Endothelial cell of umbilical vein (primary cell): ENCODE measurements at regions not wholly inside any gene's neighbourhood (a gene's known extent, or its start where the extent isn't known, plus 50 kb on each side); places are given as distances from the start of the nearest gene placed in this dataset.

Source experiments
- BruUV-seq: library from RNA; stranded (reverse); fragments of 400-500 nt; replicated peaks from 2 replicates; lab custom pipeline; 2021; lab: Mats Ljungman, UMichigan
- CTCF ChIA-PET: fragments of 300-600, 350-600 bp; sonication (Branson Sonifier 250); formaldehyde crosslinking; loops from one replicate; lab custom pipeline; 2021; ENCODE audit warnings: antibody characterized with exemption, inconsistent platforms; lab: Charles Lee
- POLR2A ChIA-PET: fragments of 300-600, 350-600 bp; sonication (Branson Sonifier 250); formaldehyde crosslinking; loops from one replicate; lab custom pipeline; 2021; ENCODE audit warnings: antibody characterized with exemption, inconsistent platforms; lab: Charles Lee
- DNase-seq: peaks from one replicate; pipeline ENCODE4 v3.0.0-alpha.2; 2011; ENCODE audit warnings: low read depth, low spot score
- FAIRE-seq: peaks from 2 replicates; lab custom pipeline; 2011; peaks lifted over from hg19 to GRCh38; lab: Jason Lieb, UNC
- H2AFZ ChIP-seq: 2 replicates; pipeline ENCODE4 v1.6.0; 2012; ENCODE audit warnings: low read depth, low read length, control low read depth, inconsistent platforms
- H3K27ac ChIP-seq: 2 replicates; pipeline ENCODE4 v1.5.1; 2011; ENCODE audit warnings: low read depth, mild to moderate bottlenecking, control low read depth, low read length, moderate library complexity; ENCODE audit not compliant: insufficient read depth
- H3K27me3 ChIP-seq, 2 experiments: 2 replicates each; pipeline versions ENCODE4 v1.6.0 to v1.6.1; 2011; ENCODE audit warnings: low read length in 2 of 2, mixed read lengths in 1 of 2; ENCODE audit not compliant: control insufficient read depth in 2 of 2, insufficient read depth in 2 of 2
- H3K36me3 ChIP-seq, 2 experiments: 2 replicates in 1 of 2; 3 replicates in 1 of 2; pipeline ENCODE4 v1.5.1; 2011; ENCODE audit warnings: low read length in 2 of 2, mild to moderate bottlenecking in 1 of 2, moderate library complexity in 1 of 2; ENCODE audit not compliant: control insufficient read depth in 2 of 2, insufficient read depth in 2 of 2; ENCODE audit errors: extremely low read depth in 1 of 2
- H3K4me1 ChIP-seq: 3 replicates; pipeline ENCODE4 v1.5.1; 2011; ENCODE audit warnings: mild to moderate bottlenecking, low read length; ENCODE audit not compliant: control insufficient read depth, insufficient read depth; ENCODE audit errors: extremely low read depth
- H3K4me2 ChIP-seq: 2 replicates; pipeline ENCODE4 v1.6.1; 2011; ENCODE audit warnings: low read length, control low read depth, mixed read lengths; ENCODE audit not compliant: insufficient read depth
- H3K4me3 ChIP-seq, 3 experiments: fragments of 200-600 bp in 1 of 3; sonication (generic), shearing (Covaris generic) in 1 of 3; replicated peaks in 1 of 3; 2 replicates each; pipeline ENCODE4 v1.5.1; 2011 to 2016; ENCODE audit warnings: control low read depth in 3 of 3, low read length in 3 of 3, mild to moderate bottlenecking in 2 of 3, inconsistent platforms in 1 of 3, low read depth in 1 of 3, moderate library complexity in 1 of 3; ENCODE audit not compliant: insufficient read depth in 1 of 3
- H3K79me2 ChIP-seq: 2 replicates; pipeline ENCODE4 v1.6.0; 2012; ENCODE audit warnings: low read length, inconsistent platforms; ENCODE audit not compliant: control insufficient read depth, insufficient read depth
- H3K9ac ChIP-seq: replicated peaks from 2 replicates; pipeline ENCODE3; 2011; ENCODE audit warnings: low read length, control low read depth; ENCODE audit not compliant: insufficient read depth; ENCODE audit errors: extremely low read depth
- H3K9me1 ChIP-seq: replicated peaks from 3 replicates; pipeline ENCODE4 v1.6.0; 2011; ENCODE audit warnings: mild to moderate bottlenecking, low read length; ENCODE audit not compliant: control insufficient read depth, insufficient read depth; ENCODE audit errors: extremely low read depth
- H3K9me3 ChIP-seq: replicated peaks from 2 replicates; pipeline ENCODE4 v1.5.1; 2012; ENCODE audit warnings: low read length, inconsistent platforms; ENCODE audit not compliant: control insufficient read depth, insufficient read depth
- H4K20me1 ChIP-seq: replicated peaks from 2 replicates; pipeline ENCODE3; 2011; ENCODE audit warnings: mild to moderate bottlenecking, low read length; ENCODE audit not compliant: control insufficient read depth, insufficient read depth; ENCODE audit errors: extremely low read depth
- EZH2 ChIP-seq: IDR thresholded peaks from 2 replicates; pipeline ENCODE4 v1.6.1; 2012; ENCODE audit warnings: borderline replicate concordance, low read depth, mild to moderate bottlenecking, moderate library complexity, low read length, inconsistent platforms; ENCODE audit not compliant: severe bottlenecking
- FOS ChIP-seq: IDR thresholded peaks from 2 replicates; pipeline ENCODE4 v1.6.1; 2011; ENCODE audit warnings: mild to moderate bottlenecking, low read length, moderate library complexity, borderline replicate concordance; ENCODE audit not compliant: insufficient read depth
- GATA2 ChIP-seq: IDR thresholded peaks from 2 replicates; pipeline ENCODE4 v1.7.0; 2011; ENCODE audit warnings: low read depth, mild to moderate bottlenecking, moderate library complexity, mixed read lengths, low read length; ENCODE audit not compliant: insufficient read length, insufficient read depth
- JUN ChIP-seq: IDR thresholded peaks from 2 replicates; pipeline ENCODE4 v1.6.1; 2011; ENCODE audit warnings: borderline replicate concordance, low read depth; ENCODE audit not compliant: insufficient read length, insufficient read depth
- MYC ChIP-seq: IDR thresholded peaks from one replicate; pipeline ENCODE4 v1.6.1; 2011; ENCODE audit warnings: mild to moderate bottlenecking, low read depth, low read length
- POLR2A ChIP-seq: IDR thresholded peaks from 2 replicates; pipeline ENCODE4 v1.6.1; 2012; ENCODE audit warnings: low read depth, mild to moderate bottlenecking, control low read depth, low read length
- POLR2AphosphoS5 ChIP-seq: IDR thresholded peaks from 2 replicates; pipeline ENCODE4 v1.6.1; 2012; ENCODE audit warnings: low read depth, mild to moderate bottlenecking, control low read depth, low read length, moderate library complexity; ENCODE audit not compliant: insufficient read depth
- dilution Hi-C: fragments of 300-500 bp; cut with MboI; formaldehyde crosslinking; loops from one replicate; pipeline ENCODE4 v1.15.0; 2019; ENCODE audit warnings: low sequenced_read_pairs; ENCODE audit not compliant: extremely low pct_ligation_motif_present
- intact Hi-C: fragments of 100-400 bp; cut with micrococcal nuclease; formaldehyde crosslinking; loops from one replicate; pipeline ENCODE4 v1.10.0; 2022
- TF ChIP-seq, protein P1 (sequence below): IDR thresholded peaks from 2 replicates; pipeline ENCODE4 v1.6.1; 2011; ENCODE audit not compliant: insufficient read depth, insufficient read length
- TF ChIP-seq, protein P2 (sequence below), 2 donors: IDR thresholded peaks; 1 replicate in 1 of 2; 2 replicates in 1 of 2; pipeline ENCODE4 v1.5.1; 2011; ENCODE audit warnings: low read length in 2 of 2, mild to moderate bottlenecking in 2 of 2, moderate library complexity in 2 of 2, control low read depth in 1 of 2, inconsistent platforms in 1 of 2, low read depth in 1 of 2; ENCODE audit not compliant: insufficient read depth in 1 of 2; ENCODE audit errors: extremely low read depth in 1 of 2

DNA sequence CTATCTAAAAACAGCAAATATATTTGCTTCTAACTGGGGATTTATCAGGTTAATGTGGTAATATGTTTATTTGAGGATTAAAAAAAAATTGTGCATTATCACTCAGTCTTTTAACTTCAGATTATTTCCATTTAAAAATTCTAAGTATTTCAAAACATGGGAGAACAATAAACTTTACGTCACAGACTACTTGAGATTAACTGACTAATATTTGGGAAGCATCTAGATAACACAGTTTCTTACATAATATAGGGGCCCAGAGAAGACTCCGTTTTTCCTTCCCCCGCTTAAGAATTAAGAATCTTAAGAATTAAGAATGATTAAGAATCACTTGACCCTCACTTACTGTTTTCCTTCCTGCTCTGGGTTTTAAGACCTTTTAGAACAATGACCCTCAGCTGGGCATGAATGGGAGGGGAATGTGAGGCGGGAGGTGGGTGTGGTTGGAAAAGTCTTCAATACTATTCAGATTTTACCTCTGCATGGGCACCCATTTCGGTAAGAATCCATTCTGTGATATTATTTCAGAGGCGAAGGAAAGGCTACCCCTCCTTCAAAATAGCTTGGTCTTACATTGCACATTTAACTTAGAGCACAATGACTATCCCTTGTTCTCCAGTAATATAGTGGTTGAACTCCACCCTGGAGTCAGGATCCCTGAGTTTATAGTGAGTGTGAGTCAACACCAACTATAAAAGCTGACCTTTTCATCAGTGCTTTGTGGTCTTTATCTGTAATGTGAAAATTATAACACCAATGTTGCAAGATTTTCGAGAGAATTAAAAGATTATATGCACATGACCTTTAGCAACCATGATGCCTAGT is 821.3 kb downstream of the USP25 start:
- FAIRE-seq (peak; percentile 28), DNase-seq (peak; percentile 54)
- Histone ChIP-seq H3K9me3 (no peaks in the 10 kb centered on the region), H3K9ac (peak overlapping the region; percentile 37), H3K4me2 (peak overlapping the region; percentile 75), H3K27me3 (no peaks in the 10 kb centered on the region), H3K9me1 (no peaks in the 10 kb centered on the region), H3K27ac (peak overlapping the region; percentile 71), H3K79me2 (peaks cover 2% of the 10 kb centered on the region), H2AFZ (no peak overlapping the region), H3K4me1 (peaks cover 41% of the 10 kb centered on the region), H3K4me3 (no peak overlapping the region), H3K36me3 (peaks cover 0 to under 1% of the 10 kb centered on the region in 2 experiments), H4K20me1 (no peaks in the 10 kb centered on the region)
- dilution Hi-C loops (no loop called here), intact Hi-C loops (loop anchor here (2.0 to 5.0 kb wide), 2 partner anchors 14 to 124 kb away; no protein-coding TSS in a partner anchor)
- CTCF ChIA-PET: interaction anchor here (0.6 to 1.2 kb wide), 3 partner anchors 18 to 177 kb away, joined by 3 read pairs; no protein-coding TSS in a partner anchor
- POLR2A ChIA-PET: no interaction called here
- TF ChIP-seq MYC (no peak), POLR2A (no peak), FOS (no peak), EZH2 (no peak), JUN (no peak), GATA2 (no peak), POLR2AphosphoS5 (no peak)
- TF ChIP-seq, protein P1, sequence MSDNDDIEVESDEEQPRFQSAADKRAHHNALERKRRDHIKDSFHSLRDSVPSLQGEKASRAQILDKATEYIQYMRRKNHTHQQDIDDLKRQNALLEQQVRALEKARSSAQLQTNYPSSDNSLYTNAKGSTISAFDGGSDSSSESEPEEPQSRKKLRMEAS: no peak
- TF ChIP-seq, protein P2, sequence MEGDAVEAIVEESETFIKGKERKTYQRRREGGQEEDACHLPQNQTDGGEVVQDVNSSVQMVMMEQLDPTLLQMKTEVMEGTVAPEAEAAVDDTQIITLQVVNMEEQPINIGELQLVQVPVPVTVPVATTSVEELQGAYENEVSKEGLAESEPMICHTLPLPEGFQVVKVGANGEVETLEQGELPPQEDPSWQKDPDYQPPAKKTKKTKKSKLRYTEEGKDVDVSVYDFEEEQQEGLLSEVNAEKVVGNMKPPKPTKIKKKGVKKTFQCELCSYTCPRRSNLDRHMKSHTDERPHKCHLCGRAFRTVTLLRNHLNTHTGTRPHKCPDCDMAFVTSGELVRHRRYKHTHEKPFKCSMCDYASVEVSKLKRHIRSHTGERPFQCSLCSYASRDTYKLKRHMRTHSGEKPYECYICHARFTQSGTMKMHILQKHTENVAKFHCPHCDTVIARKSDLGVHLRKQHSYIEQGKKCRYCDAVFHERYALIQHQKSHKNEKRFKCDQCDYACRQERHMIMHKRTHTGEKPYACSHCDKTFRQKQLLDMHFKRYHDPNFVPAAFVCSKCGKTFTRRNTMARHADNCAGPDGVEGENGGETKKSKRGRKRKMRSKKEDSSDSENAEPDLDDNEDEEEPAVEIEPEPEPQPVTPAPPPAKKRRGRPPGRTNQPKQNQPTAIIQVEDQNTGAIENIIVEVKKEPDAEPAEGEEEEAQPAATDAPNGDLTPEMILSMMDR (IDR thresholded peaks at IDR 0.05; ENCODE audit: extremely low read depth in 1 of 2, insufficient read depth in 1 of 2, low read depth in 1 of 2, low read length in 2 of 2): no peak
- no TSS peak for BruUV-seq
